ENCODE measurements at regions not wholly inside any gene's neighbourhood (a gene's known extent, or its start where the extent isn't known, plus 50 kb on each side); places are given as distances from the start of the nearest gene placed in this dataset.

GRCh38 chr1:209057901-209058300 is 525.6 kb upstream of the CAMK1G start:
- ATAC-seq (no peak), DNase-seq (ENCODE audit: low spot score) (no peak)
- H3F3A ChIP-seq (replicated peaks; ENCODE audit: low read depth) = no peaks in the 10 kb centered on the region
- no peak overlapping the region for H2AFZ ChIP-seq
- Mint-ChIP-seq H3K27ac (no peak overlapping the region), H3K36me3 (ENCODE audit: low read depth) (no peaks in the 10 kb centered on the region), H3K4me3 (no peak overlapping the region), H3K27me3 (ENCODE audit: insufficient read depth, low read depth, poor library complexity) (peaks cover 2% of the 10 kb centered on the region), H3K4me1 (no peaks in the 10 kb centered on the region), H3K9me3 (peaks cover 2% of the 10 kb centered on the region; the same call in 1 of the 3 replicates)
- no peak for TF ChIP-seq STAT1 (IDR thresholded peaks at IDR 0.05; ENCODE audit: unreplicated experiment)
- TF ChIP-seq EZH2 (IDR thresholded peaks at IDR 0.05; ENCODE audit: low read depth, unreplicated experiment) = no peak
- TF ChIP-seq NANOG (IDR thresholded peaks at IDR 0.05; ENCODE audit: borderline replicate concordance) = no peak
- no peak for TF ChIP-seq EZH2phosphoT487 (IDR thresholded peaks at IDR 0.05; ENCODE audit: unreplicated experiment)
- TF ChIP-seq ZNF462 (CRISPR knock-in tag; IDR thresholded peaks at IDR 0.05) = no peak
- no peak for TF ChIP-seq ZNF331 (CRISPR knock-in tag; IDR thresholded peaks at IDR 0.05; ENCODE audit: low read depth)
- TF ChIP-seq CREB1 (CRISPR knock-in tag; IDR thresholded peaks at IDR 0.05; ENCODE audit: low read depth) = no peak
- H3K27ac ChIP-seq (ENCODE audit: low read depth) = no peak overlapping the region
- no peaks in the 10 kb centered on the region for H4K20me1 ChIP-seq (replicated peaks; ENCODE audit: insufficient read depth)
- no peaks in the 10 kb centered on the region for H3K4me1 ChIP-seq (ENCODE audit: insufficient read depth)
- no peaks in the 10 kb centered on the region for H3K79me2 ChIP-seq (replicated peaks; ENCODE audit: insufficient read depth)
- H3K4me2 ChIP-seq = no peak overlapping the region
- H3K4me3 ChIP-seq = no peak overlapping the region
- peaks cover 3% of the 10 kb centered on the region for H3K9me2 ChIP-seq (ENCODE audit: insufficient read depth)
- H3K36me3 ChIP-seq (ENCODE audit: insufficient read depth) = no peaks in the 10 kb centered on the region
- no peaks in the 10 kb centered on the region for H3K27me3 ChIP-seq (ENCODE audit: insufficient read depth)

- ATAC-seq = no peak
Observed at GRCh38 chr1:209059376-209059775, 524.1 kb upstream of the CAMK1G start.

More at GRCh38 chr1:209059376-209059775, 524.1 kb upstream of the CAMK1G start:
- no peaks in the 10 kb centered on the region for H3K36me3 ChIP-seq (ENCODE audit: insufficient read depth)
- Mint-ChIP-seq H3K27ac (no peak overlapping the region), H3K9me3 (peaks cover 2% of the 10 kb centered on the region; the same call in 1 of the 3 replicates), H3K4me3 (no peak overlapping the region), H3K36me3 (ENCODE audit: low read depth) (no peaks in the 10 kb centered on the region), H3K27me3 (ENCODE audit: insufficient read depth, low read depth, poor library complexity) (no peaks in the 10 kb centered on the region), H3K4me1 (peaks cover 3% of the 10 kb centered on the region; the same call in 1 of the 3 replicates)
- H3K27me3 ChIP-seq (ENCODE audit: insufficient read depth) = no peaks in the 10 kb centered on the region
- TF ChIP-seq ETS1 (IDR thresholded peaks at IDR 0.05) (no peak), EZH2phosphoT487 (IDR thresholded peaks at IDR 0.05; ENCODE audit: unreplicated experiment) (no peak), CREB1 (CRISPR knock-in tag; IDR thresholded peaks at IDR 0.05; ENCODE audit: low read depth) (no peak)
- H3K27ac ChIP-seq (ENCODE audit: low read depth) = no peak overlapping the region
- H2AFZ ChIP-seq = peak overlapping the region; percentile 56; the same call in 1 of the 2 replicates
- no peak overlapping the region for H3K4me3 ChIP-seq
- no peak for DNase-seq (ENCODE audit: low spot score)
- H3K4me2 ChIP-seq = no peak overlapping the region
- H3K9me2 ChIP-seq (ENCODE audit: insufficient read depth) = peaks cover 3% of the 10 kb centered on the region
- no peaks in the 10 kb centered on the region for H4K20me1 ChIP-seq (replicated peaks; ENCODE audit: insufficient read depth)
- H3F3A ChIP-seq (replicated peaks; ENCODE audit: low read depth) = no peaks in the 10 kb centered on the region
- H3K4me1 ChIP-seq (ENCODE audit: insufficient read depth) = peaks cover 3% of the 10 kb centered on the region; the same call in 1 of the 2 replicates
- no peaks in the 10 kb centered on the region for H3K79me2 ChIP-seq (replicated peaks; ENCODE audit: insufficient read depth)

Measured in GM23338 (cell line).